ENCODE measurements at regions not wholly inside any gene's neighbourhood (a gene's known extent, or its start where the extent isn't known, plus 50 kb on each side); places are given as distances from the start of the nearest gene placed in this dataset.

DNA sequence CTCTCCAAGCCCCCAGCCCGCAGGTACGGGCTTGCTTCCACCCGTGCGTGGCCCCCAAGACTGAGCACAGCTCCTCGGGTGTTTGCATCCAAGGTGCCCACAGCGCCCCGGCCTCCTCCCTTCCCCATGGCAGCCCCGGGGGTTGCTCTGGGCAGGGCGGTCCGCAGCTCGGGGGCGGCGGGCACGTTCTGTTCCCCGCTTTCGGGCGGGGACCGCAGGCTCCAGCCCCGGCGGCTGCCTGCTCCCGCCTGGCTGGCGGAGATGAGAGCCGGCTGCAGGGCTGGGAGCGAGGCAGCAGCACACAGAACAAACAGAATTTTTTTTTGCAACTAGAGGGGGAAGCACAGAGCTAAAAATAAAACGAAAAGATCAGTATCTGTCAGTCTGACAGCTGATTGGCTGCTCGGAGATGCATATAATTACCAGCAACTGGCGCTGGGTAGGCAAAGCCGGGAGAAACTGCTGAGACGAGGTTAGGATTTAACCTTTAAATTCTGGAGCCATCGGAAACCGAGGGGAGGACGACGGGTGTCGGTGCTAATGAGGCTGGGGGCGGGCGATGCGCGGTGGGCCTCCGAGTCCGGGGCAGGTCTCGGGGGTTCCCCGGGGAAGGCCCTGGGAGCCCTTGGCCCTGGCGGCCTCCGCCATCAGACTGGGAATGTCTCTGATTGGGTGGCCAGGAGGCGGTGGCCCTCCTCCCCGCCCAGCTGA is 142.7 kb upstream of the IER5L start:
- peak in 1 of 2 donors; percentile 22 for DNase-seq (ENCODE audit: extremely low read depth in 1 of 2, low read depth in 1 of 2)

DNA sequence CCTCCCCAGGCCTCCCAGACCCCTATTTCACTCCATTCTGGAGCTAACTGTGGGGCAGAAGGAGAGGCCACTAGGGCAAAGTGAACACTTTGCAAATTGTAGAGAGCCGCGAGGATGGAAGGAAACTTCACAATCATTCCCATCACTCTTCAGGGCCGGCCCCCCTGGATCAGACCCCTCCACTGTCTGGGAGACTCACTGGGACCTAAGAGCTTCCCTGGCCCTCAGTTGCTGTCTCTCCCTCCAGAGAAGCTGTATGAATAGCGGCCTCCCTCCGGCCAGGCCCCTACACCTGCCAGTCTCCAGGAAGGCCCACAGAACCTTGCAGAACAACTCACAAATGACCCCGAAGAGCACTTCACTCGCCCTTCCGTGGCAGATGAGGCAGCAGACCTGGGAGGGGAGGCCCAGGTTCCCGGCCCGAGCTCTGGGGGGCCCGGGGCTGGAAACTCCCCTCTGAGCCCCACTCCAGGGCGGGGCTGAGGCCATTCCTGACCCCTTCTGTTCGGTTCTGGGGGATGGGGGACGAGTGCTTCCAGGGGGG is 141.9 kb upstream of the IER5L start:
- no peak for DNase-seq (ENCODE audit: extremely low read depth in 1 of 2, low read depth in 1 of 2)

DNA sequence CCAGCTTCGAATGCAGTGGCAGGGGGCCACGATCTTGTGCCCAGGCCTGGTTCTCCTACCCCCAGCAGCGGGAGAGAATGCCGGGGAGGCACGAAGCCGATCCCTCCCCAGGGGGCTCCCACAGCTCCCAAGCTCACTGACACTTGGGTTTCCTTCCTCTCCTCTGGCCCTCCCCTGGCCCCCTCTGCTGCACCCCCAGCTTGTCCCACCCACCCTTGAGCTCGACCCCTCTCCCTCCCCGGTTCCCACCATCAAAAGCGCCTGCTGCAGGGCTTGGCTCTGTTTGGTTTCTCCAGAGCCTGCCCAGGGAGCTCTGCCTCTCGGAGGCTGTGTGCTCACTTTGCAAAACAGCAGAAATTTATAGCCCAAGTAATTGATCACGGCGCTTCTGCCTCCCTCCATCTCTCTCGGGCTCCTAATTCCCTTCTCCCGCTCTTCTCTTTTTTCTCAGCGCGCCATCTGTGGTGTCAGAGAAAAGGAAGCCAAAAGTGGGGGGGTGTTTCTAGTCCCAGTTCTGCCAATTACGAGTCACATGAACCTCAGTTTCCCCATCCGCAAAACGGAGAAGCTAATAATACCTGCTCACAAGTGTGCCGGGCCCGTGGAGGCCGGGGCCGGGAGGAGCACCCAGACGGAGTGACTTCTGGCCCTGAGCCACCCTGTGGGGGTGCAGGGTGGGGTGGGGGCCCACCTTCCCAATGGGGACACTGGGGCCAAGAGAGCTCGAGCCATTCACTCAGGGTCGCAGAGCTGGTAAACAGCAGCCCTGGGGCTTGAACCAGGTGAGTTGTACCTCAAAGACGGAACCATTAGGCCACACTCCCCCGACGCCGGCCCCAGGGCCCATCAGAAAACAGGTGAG is 141.2 kb upstream of the IER5L start:
- DNase-seq (ENCODE audit: extremely low read depth in 1 of 2, low read depth in 1 of 2), result no peak

DNA sequence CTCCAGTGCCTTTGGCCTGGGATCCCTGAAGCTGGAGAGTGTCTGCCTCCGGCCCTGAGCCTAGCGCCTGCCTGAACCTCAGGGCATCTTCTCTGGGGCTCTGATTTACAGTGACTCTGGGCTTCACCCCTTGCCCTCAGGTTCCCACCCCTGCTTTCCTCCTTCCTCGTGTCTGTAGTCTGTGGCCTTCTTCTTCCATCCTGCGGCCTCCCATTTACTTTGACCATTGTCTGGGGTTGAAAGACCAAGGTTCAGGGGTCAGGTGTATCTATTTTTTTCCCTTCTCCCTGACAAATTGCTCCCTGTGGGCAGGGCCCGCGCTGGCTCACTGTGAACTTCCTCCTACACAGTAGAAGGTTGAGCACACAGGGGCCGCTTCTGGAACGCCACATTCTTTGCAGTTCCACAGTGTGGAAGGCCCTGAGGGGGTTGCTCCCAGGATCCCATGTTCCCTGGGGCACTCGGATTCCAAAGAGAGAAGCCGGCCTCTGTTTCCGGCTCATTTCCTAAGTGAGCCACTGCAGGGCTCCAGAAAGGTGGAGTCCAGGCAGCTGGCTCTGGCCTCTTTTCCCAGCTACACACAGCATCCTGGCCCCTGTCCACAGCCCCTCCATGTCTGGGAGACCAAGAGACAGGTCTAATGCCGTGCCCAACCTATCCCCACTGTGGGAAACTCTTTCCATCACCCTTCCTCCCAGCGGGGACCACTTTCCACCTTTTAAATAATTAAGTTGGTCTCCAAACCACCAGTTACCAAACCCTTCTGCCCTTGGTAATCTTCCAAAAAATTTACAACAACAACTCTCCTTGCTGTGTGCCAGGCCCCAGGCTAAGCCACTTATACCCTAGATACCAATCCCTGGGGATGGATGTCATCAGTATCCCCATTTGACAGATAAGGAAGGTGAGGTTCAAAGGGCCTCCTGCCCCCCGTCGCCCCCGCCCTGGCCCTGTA is 140.3 kb upstream of the IER5L start:
- no peak for DNase-seq (ENCODE audit: extremely low read depth in 1 of 2, low read depth in 1 of 2)

DNA sequence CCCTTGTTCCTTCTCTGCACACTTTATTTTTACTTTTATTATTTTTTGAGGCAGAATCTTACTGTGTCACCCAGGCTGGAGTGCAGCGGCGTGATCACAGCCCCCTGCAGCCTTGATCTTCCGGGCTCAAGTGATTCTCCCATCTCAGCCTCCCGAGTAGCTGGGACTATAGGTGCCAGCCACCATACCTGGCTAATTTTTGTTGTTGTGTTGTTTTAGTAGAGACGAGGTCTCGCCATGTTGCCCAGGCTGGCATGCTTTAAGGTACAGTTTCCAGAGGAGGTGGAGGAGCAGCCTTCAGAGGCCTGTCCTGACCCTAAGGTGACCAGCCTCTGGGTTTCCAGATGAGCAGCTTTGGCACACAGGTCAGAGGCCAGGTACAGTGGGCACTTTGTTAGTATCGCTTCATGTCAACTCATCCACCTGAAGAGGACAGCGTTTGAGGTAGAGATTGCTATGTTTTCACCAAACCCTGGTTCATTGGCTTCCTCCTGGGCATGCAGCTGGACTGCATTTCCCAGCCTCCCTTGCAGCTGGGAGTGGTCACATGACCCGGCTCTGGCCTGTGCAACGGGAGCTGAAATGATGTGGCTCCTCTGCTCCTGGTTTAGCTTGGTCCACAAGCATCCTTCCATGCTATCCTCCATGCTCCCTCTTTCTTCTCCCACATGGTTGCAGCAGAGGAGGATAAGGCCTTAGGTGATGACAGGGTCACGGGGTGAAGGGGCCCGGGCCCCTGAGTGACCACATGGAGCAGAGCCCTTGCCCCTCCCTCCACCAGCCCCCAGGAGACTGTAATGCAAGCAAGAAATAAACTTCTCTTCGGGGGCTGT is 139.3 kb upstream of the IER5L start:
- DNase-seq (ENCODE audit: extremely low read depth in 1 of 2, low read depth in 1 of 2), result no peak

DNA sequence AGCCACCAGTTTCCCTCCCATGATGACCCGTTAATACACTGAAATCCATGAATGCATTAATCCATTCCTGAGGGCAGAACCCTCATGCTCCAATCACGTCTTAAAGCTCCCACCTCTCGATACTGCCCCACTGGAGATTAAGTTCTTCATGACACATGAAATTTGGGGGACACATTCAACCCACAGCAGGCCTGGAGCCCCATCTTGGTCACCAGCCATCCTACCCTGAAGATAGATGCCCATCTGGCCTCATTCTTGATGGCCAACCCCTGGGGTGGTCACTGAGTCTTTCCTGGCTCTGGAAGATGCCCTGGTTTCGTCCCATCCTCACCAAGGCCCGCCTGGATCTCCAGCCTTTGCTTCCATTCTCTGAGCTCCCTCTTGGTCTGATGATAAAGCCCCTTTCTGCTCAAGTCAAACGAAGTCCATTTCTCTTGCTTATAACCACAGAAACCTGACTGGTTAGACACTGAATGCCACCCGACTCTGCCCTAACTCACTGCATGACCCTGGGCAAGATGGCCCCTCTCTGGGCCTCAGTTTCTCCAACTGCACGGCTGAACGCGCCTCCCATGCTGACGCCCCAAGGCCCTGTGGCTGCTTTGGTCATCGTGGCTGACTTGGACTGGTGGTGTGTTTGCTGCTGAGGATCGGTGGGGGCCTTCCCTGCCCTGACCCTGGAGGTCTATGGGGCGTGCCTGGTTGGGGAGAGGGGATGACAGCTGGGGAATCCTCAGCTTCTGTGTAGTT is 138.4 kb upstream of the IER5L start:
- no peak for DNase-seq (ENCODE audit: extremely low read depth in 1 of 2, low read depth in 1 of 2)

DNA sequence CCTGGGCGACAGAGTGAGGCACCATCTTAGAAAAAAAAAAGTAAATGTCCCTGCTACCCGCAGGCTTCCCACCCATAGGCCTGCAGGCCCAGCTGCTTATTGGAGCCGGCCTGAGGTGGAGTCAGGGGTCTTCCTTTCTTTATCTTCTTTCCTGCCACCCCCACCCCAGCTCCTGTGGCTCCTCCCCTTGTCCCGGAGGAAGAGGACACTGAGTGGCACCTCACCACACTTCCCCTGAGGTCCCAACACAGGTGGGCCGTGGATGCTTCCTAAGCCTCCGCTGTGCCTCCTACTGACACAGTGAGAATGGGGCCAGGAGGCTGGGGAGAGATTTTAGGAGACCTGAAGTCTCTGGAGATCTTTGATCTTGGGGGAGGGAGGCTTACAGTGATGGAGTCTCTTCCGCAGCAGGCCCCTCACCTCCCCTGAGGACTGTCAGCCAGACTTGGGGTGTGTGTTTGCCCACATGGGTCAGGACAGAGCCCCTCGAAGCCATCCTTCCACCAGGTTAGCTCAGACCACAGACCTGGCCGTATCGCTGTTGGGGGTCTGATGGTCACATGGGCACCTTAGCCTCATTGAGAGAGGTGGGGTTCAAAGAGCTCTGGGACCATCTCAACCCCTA is 135.4 kb upstream of the IER5L start:
- no peak for DNase-seq (ENCODE audit: extremely low read depth in 1 of 2, low read depth in 1 of 2)

DNA sequence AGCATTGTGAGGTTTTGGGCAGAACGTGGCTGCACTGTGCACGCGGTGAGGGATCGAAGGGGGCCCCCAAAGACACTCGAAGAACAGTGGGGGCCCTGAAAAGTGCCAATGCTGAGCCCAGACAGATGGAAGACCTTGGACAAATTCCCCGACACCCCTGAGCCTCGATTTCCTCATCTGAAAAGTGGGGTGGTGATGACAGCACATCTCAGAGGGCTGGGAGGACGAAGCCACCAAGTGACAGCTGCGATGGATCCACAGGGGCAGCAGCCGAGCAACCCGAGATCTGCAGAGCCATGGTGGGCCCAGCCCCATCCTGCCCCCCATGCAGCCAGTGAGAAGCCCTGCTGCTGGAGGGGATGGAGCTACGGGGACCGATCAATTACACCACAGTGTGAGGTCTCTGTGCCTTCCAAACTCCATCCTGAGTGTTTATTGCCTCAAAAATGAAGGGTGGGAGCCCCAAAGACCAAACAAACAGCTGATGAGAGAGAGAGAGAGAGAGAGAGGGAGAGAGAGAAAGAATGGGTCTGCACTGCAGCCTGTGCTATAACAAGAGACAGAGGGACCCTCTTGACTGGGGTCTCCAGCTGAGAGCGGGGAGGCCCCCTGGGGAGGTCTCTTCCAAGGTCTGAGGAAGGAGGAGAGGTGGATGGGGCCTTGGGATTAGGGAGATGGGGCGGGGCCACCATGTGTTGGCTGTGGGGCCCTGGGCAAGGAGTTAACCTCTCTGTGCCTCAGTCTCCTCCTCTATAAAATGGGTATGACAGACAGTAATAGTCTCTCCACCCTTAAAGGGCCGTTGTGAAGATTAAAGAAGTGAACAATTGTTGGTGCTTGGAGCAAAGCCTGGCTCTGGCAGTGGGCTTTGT is 134.4 kb upstream of the IER5L start:
- DNase-seq (ENCODE audit: extremely low read depth in 1 of 2, low read depth in 1 of 2), result no peak

DNA sequence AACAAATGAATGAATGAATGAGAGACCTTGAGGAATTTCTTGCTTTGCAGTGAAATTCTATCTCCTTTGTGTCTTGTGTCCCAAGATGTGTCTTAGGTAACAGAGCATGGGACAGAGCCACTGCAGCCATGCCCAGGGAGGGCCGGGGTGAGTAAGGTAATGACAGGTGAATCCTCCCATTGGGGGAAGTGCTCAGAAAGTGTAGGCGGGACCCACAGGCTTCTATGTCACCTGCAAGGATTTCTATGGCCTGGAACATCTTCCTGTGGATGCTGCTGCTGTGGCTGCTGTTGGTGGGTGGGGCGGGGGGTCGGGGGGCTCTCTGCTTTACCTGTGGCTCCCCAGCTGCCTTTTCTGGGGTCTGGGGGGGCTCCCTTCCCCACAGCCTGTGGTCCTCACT is 133.6 kb upstream of the IER5L start:
- no peak for DNase-seq (ENCODE audit: extremely low read depth in 1 of 2, low read depth in 1 of 2)

DNA sequence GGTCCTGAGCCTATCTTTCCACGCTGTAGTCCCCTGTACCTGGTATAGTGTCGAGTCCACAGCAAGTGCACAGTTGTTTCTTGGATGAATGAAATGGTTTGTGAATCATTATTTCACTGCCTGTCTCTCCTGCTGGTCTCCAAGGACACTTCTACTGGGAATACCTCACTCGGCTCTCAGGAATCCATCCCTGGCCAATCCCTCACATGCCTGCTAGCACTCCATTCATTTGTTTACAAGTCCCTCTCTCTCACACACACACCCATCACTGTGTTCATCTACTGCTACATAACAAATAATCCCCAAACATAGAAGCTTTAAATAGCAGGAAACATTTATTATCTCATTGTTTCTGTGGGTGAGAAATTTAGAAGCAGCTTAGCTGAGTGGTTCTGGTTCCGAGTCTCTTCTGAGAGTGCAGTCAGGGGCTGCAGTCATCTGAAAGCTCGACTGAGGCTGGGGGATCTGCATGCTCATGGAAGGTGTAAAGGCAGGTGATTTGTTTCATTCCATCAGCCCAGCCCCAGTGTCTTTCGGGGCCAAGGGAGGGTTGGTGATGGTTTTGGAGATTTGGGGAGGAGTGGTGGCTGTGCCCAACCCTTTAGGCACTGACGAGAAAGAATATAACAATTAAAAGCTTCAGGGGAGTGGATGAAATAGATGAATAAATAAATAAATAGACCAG is 132.7 kb upstream of the IER5L start:
- DNase-seq (ENCODE audit: extremely low read depth in 1 of 2, low read depth in 1 of 2), result no peak

DNA sequence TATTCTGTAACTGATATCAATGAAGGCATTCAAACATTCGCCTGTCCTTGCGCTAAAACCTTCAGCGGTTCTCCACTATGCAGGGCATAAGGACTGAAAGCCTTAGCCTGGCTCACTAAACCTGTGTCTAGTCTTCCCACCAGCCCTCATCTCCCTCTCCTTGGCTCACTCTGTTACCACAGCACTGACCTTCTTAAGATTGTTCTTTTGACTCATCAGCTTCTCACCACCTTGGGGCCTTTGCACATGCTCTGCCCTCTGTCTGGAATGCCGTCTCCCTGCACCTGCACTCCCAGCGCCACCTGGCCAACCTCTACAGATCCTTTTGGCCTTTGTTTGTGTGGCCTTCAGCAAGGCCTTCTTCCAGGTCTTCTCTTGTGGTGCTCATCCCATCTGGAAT is 131.8 kb upstream of the IER5L start:
- DNase-seq (ENCODE audit: extremely low read depth in 1 of 2, low read depth in 1 of 2), result no peak

DNA sequence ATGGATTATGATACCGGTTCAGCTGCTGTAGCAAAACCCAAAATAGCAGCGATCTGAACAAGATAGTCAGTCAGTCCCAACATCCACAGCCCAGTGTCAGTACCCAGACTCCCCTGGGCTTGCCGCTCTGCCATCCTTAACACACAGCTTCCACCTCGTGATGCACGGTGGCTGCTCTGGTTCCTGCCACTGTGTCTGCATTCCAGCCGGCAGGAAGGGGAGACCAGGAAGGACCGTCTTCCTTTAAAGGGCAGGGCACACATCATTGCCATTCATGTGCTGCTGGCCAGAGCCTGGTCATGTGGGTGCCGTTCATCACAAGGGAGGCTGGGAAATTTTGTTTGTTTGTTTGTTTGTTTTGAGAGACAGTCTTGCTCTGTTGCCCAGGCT is 131.0 kb upstream of the IER5L start:
- no peak for DNase-seq (ENCODE audit: extremely low read depth in 1 of 2, low read depth in 1 of 2)

DNA sequence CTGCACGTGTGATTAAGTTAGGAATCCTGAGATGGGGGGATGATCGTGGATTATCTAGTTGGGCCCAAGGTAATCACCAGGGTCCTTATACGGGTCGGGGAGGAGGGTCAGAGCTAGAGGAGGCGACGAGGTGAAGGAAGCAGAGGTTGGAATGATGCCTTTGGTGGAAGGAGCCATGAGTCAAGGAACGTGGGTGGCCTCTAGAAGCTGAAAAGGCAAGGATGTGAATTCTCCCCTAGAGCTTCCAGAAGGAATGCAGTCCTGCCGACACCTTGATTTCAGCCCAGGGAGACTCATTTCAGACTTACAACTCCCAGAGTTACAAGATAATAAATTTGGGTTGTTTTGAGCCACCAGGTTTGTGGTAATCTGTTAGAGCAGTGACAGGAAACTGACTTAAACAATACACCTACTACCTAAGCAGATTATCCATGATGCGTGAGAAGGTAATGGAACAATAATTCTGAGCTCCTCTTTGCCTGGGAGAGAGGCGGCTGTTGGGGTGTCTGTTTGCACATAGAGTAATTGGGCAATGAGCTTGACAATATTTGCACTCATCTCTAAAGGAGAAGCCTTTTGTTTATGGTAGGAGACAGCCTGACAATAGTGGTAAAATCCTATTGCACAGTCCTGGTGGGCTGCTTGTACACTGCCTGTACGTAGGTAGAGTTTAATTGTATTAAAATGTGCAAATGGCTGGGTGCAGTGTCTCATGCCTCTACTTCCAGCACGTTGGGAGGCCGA is 129.3 kb upstream of the IER5L start:
- DNase-seq (ENCODE audit: extremely low read depth in 1 of 2, low read depth in 1 of 2), result no peak

DNA sequence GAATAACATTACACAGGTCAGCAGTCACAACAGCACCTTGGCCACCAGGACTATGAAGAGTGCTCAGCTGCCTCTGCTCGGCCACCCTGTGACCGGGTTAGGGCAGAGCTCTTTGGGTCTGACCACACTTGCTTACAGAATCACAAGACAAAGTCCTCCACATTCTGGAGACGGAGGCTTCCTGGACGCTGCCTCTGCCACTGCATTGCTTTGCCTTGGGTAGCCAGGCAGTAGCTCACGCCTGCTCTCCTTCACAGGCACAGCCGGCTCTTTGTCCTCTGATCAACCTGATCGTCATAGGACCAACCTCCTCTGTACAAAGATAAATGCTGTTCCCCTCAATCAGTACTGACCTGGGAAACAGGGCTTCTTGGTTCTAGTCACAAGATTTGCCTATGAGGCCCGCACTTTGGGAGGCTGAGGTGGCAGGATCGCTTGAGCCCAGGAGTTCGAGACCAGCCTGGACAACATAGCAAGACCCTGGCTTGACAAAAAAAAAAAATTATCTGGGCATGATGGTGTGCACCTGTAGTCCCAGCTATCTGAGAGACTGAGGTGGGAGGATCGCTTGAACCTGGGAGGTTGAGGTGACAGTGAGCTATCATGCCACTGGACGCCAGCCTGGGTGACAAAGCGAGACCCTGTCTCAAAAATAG is 128.4 kb upstream of the IER5L start:
- no peak for DNase-seq (ENCODE audit: extremely low read depth in 1 of 2, low read depth in 1 of 2)

DNA sequence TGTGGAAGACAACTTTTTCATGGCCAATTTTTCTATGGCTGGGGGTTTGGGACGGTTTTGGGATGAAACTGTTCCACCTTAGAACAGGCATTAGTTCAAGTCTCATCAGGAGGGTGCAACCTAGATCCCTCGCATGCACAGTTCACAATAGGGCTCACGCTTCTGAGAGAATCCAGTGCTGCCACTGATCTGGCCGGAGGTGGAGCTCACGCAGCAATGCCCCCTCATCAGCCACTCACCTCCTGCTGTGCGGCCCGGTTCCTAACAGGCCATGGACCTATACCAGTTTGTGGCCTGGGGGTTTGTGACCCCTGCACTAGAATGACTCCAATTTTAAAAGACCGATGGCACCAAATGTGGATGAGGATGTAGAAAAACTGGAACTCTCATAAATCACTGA is 127.2 kb upstream of the IER5L start:
- no peak for DNase-seq (ENCODE audit: extremely low read depth in 1 of 2, low read depth in 1 of 2)

DNA sequence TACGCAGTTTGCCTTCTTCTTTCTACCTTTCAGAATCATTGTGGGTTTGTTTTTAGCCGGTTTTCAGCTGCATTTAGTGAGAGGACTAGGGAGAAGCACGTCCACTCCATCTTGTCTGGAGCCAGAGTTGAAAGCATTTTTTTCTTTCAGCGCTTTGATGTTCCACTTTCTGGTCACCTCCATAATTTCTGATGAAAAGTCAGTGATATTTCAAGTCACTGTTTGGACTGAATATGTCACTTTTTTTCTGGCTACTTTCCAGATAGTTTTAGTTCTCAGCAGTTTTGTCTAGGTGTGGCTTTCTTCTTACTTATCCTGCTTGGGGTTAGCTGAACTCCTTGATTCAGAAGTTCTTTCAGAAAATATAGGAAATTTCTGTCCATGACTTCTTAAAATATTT is 123.9 kb upstream of the IER5L start:
- no peak for DNase-seq (ENCODE audit: extremely low read depth in 1 of 2, low read depth in 1 of 2)
